Muscle of leg (tissue), 3 donors: ENCODE measurements at regions not wholly inside any gene's neighbourhood (a gene's known extent, or its start where the extent isn't known, plus 50 kb on each side); places are given as distances from the start of the nearest gene placed in this dataset.

ENCODE experiments used
- DNase-seq: peaks from one replicate; pipeline ENCODE4 v3.0.0; 2013
- H3K27ac ChIP-seq: one replicate; pipeline ENCODE4 v1.5.1; 2013; ENCODE audit warnings: mild to moderate bottlenecking, low read length, control low read depth
- H3K27me3 ChIP-seq: one replicate; pipeline ENCODE4 v1.6.1; 2013; ENCODE audit warnings: low read length; ENCODE audit not compliant: control insufficient read depth, insufficient read depth
- H3K36me3 ChIP-seq: one replicate; pipeline ENCODE4 v1.6.1; 2013; ENCODE audit warnings: low read length; ENCODE audit not compliant: control insufficient read depth, insufficient read depth
- H3K4me1 ChIP-seq: one replicate; pipeline ENCODE4 v1.6.1; 2013; ENCODE audit warnings: low read length; ENCODE audit not compliant: control insufficient read depth, insufficient read depth
- H3K4me3 ChIP-seq: one replicate; pipeline ENCODE4 v1.5.1; 2013; ENCODE audit warnings: low read length, control low read depth
- H3K9me3 ChIP-seq: replicated peaks from 2 replicates; pipeline ENCODE4 v1.6.1; 2013; ENCODE audit warnings: low read depth, low read length; ENCODE audit not compliant: control insufficient read depth
- WGBS: methylation state at CpG from one replicate; pipeline ENCODE4 v1.1.5; 2013; ENCODE audit warnings: missing lambda C conversion rate; ENCODE audit not compliant: insufficient coverage; 5-methylcytosine and 5-hydroxymethylcytosine counted together

- H3K4me3 ChIP-seq = no peak overlapping the region
- H3K27me3 ChIP-seq = peaks cover 3% of the 10 kb centered on the region
- peak; percentile 70 for DNase-seq
- H3K36me3 ChIP-seq = no peaks in the 10 kb centered on the region
- no peak overlapping the region for H3K27ac ChIP-seq
- H3K4me1 ChIP-seq = peaks cover under 1% of the 10 kb centered on the region
- H3K9me3 ChIP-seq = peaks cover 5% of the 10 kb centered on the region
- WGBS = no CpG with 5 or more reads among the region's 1 CpG
These were observed 112.3 kb upstream of the SMIM23 start for GRCh38 chr5:171673328-171673727.

GRCh38 chr5:171673840-171674239 lies 111.8 kb upstream of the SMIM23 start:
- Histone ChIP-seq H3K4me1 (no peaks in the 10 kb centered on the region), H3K27me3 (peaks cover 3% of the 10 kb centered on the region), H3K4me3 (no peak overlapping the region), H3K9me3 (peaks cover 5% of the 10 kb centered on the region), H3K27ac (no peak overlapping the region), H3K36me3 (no peaks in the 10 kb centered on the region)
- no peak for DNase-seq

- Histone ChIP-seq H3K36me3 (no peaks in the 10 kb centered on the region), H3K27ac (no peak overlapping the region), H3K4me1 (no peaks in the 10 kb centered on the region), H3K9me3 (peaks cover 5% of the 10 kb centered on the region), H3K4me3 (no peak overlapping the region), H3K27me3 (peaks cover 3% of the 10 kb centered on the region)
- no peak for DNase-seq
- WGBS = 80% methylated on average over 1 of the region's 2 CpGs
These were observed 110.1 kb upstream of the SMIM23 start for GRCh38 chr5:171675511-171675910.

- Histone ChIP-seq H3K4me1 (no peaks in the 10 kb centered on the region), H3K36me3 (no peaks in the 10 kb centered on the region), H3K9me3 (peaks cover 5% of the 10 kb centered on the region), H3K27me3 (peaks cover 3% of the 10 kb centered on the region), H3K27ac (no peak overlapping the region), H3K4me3 (no peak overlapping the region)
- WGBS = 57% methylated on average over 4 of the region's 6 CpGs
- DNase-seq = peak; percentile 59
These were observed 109.2 kb upstream of the SMIM23 start for GRCh38 chr5:171676286-171676944.

- 0% methylated on average over 1 of the region's 1 CpG for WGBS
- no peak overlapping the region for H3K4me3 ChIP-seq
- peaks cover 5% of the 10 kb centered on the region for H3K9me3 ChIP-seq
- no peaks in the 10 kb centered on the region for H3K4me1 ChIP-seq
- no peak overlapping the region for H3K27ac ChIP-seq
- no peaks in the 10 kb centered on the region for H3K36me3 ChIP-seq
- peak; percentile 77 for DNase-seq
- peaks cover 5% of the 10 kb centered on the region for H3K27me3 ChIP-seq
These were observed 107.0 kb upstream of the SMIM23 start for GRCh38 chr5:171678646-171679045.

- H3K36me3 ChIP-seq = no peaks in the 10 kb centered on the region
- H3K4me3 ChIP-seq = no peak overlapping the region
- WGBS = 70% methylated on average over 4 of the region's 6 CpGs
- no peaks in the 10 kb centered on the region for H3K9me3 ChIP-seq
- no peak for DNase-seq
- no peak overlapping the region for H3K27ac ChIP-seq
- no peaks in the 10 kb centered on the region for H3K4me1 ChIP-seq
- H3K27me3 ChIP-seq = peaks cover 4% of the 10 kb centered on the region
These were observed 105.1 kb upstream of the SMIM23 start for GRCh38 chr5:171680485-171680884.

GRCh38 chr5:171681061-171681460 lies 104.6 kb upstream of the SMIM23 start:
- Histone ChIP-seq H3K27me3 (peaks cover 4% of the 10 kb centered on the region), H3K36me3 (no peaks in the 10 kb centered on the region), H3K4me3 (no peak overlapping the region), H3K9me3 (no peaks in the 10 kb centered on the region), H3K4me1 (no peaks in the 10 kb centered on the region), H3K27ac (no peak overlapping the region)
- DNase-seq = no peak
- 92% methylated on average over 2 of the region's 4 CpGs for WGBS

GRCh38 chr5:171681677-171682076 lies 103.9 kb upstream of the SMIM23 start:
- no peak overlapping the region for H3K27ac ChIP-seq
- H3K36me3 ChIP-seq = no peaks in the 10 kb centered on the region
- H3K4me1 ChIP-seq = no peaks in the 10 kb centered on the region
- H3K4me3 ChIP-seq = no peak overlapping the region
- WGBS = 63% methylated on average over 3 of the region's 6 CpGs
- no peaks in the 10 kb centered on the region for H3K9me3 ChIP-seq
- no peak for DNase-seq
- H3K27me3 ChIP-seq = peaks cover 4% of the 10 kb centered on the region

GRCh38 chr5:171682801-171683200 lies 102.8 kb upstream of the SMIM23 start:
- Histone ChIP-seq H3K27ac (no peak overlapping the region), H3K27me3 (peaks cover 4% of the 10 kb centered on the region), H3K4me1 (peaks cover 2% of the 10 kb centered on the region), H3K9me3 (no peaks in the 10 kb centered on the region), H3K36me3 (no peaks in the 10 kb centered on the region), H3K4me3 (no peak overlapping the region)
- no peak for DNase-seq
- WGBS = 57% methylated on average over 8 of the region's 9 CpGs

GRCh38 chr5:171684169-171684568 lies 101.4 kb upstream of the SMIM23 start:
- H3K4me1 ChIP-seq = peaks cover 2% of the 10 kb centered on the region
- DNase-seq = no peak
- no CpG with 5 or more reads among the region's 5 CpGs for WGBS

More at GRCh38 chr5:171684169-171684568, 101.4 kb upstream of the SMIM23 start:
- Histone ChIP-seq H3K4me3 (no peak overlapping the region), H3K27ac (no peak overlapping the region), H3K27me3 (peaks cover 4% of the 10 kb centered on the region), H3K9me3 (no peaks in the 10 kb centered on the region), H3K36me3 (no peaks in the 10 kb centered on the region)
